GM23338 (cell line): ENCODE measurements at regions not wholly inside any gene's neighbourhood (a gene's known extent, or its start where the extent isn't known, plus 50 kb on each side); places are given as distances from the start of the nearest gene placed in this dataset.

Source experiments
- ATAC-seq: fragments of 200-7000 bp; cut with Tn5 transposase; 3 replicates; pipeline ENCODE4 v1.9.1; 2020
- DNase-seq: peaks from one replicate; pipeline ENCODE4 v3.0.0-alpha.2; 2015; ENCODE audit warnings: low spot score
- H2AFZ ChIP-seq: fragments of 200-600 bp; sonication (generic); 2 replicates; pipeline ENCODE4 v1.8.0; 2016; ENCODE audit warnings: antibody characterized with exemption, mild to moderate bottlenecking, moderate library complexity
- H3F3A ChIP-seq: fragments of 200-600 bp; sonication (generic); replicated peaks from 2 replicates; pipeline ENCODE4 v1.8.0; 2017; ENCODE audit warnings: antibody characterized with exemption, mixed run types, low read depth
- H3K27ac ChIP-seq: fragments of 200-600 bp; sonication (generic); 2 replicates; pipeline ENCODE4 v1.6.1; 2016; ENCODE audit warnings: low read depth
- H3K27me3 ChIP-seq: fragments of 200-600 bp; sonication (generic); 2 replicates; pipeline ENCODE4 v1.8.0; 2016; ENCODE audit warnings: mild to moderate bottlenecking, mixed run types, moderate library complexity; ENCODE audit not compliant: insufficient read depth
- H3K36me3 ChIP-seq: fragments of 200-600 bp; sonication (generic); 2 replicates; pipeline ENCODE4 v1.8.0; 2016; ENCODE audit warnings: mild to moderate bottlenecking; ENCODE audit not compliant: insufficient read depth
- H3K4me1 ChIP-seq: fragments of 200-600 bp; sonication (generic); 2 replicates; pipeline ENCODE4 v1.8.0; 2016; ENCODE audit warnings: mild to moderate bottlenecking, moderate library complexity; ENCODE audit not compliant: insufficient read depth
- H3K4me2 ChIP-seq: fragments of 200-600 bp; sonication (generic); 2 replicates; pipeline ENCODE4 v1.7.1; 2017; ENCODE audit warnings: mixed run types
- H3K4me3 ChIP-seq: fragments of 200-600 bp; sonication (generic); 2 replicates; pipeline ENCODE4 v1.6.1; 2016; ENCODE audit warnings: mixed run types
- H3K79me2 ChIP-seq: fragments of 200-600 bp; sonication (generic); replicated peaks from 2 replicates; pipeline ENCODE4 v1.8.0; 2017; ENCODE audit warnings: mild to moderate bottlenecking; ENCODE audit not compliant: insufficient read depth
- H3K9me2 ChIP-seq: fragments of 200-600 bp; sonication (generic); 2 replicates; pipeline ENCODE4 v1.8.0; 2017; ENCODE audit not compliant: insufficient read depth
- H4K20me1 ChIP-seq: fragments of 200-600 bp; sonication (generic); replicated peaks from 2 replicates; pipeline ENCODE4 v1.8.0; 2017; ENCODE audit warnings: mild to moderate bottlenecking; ENCODE audit not compliant: insufficient read depth
- H3K27ac Mint-ChIP-seq: 2 replicates; pipeline ENCODE4 v1.8.0; 2020; ENCODE audit warnings: inconsistent platforms, mild to moderate bottlenecking, moderate library complexity, mixed read lengths
- H3K27me3 Mint-ChIP-seq: 3 replicates; pipeline ENCODE4 v1.8.0; 2022; ENCODE audit warnings: low read depth, mild to moderate bottlenecking, moderate library complexity, mixed read lengths, inconsistent platforms; ENCODE audit not compliant: insufficient read depth, poor library complexity
- H3K36me3 Mint-ChIP-seq: 3 replicates; pipeline ENCODE4 v1.8.0; 2021; ENCODE audit warnings: low read depth, mild to moderate bottlenecking, inconsistent platforms, moderate library complexity, mixed read lengths
- H3K4me1 Mint-ChIP-seq: 3 replicates; pipeline ENCODE4 v1.8.0; 2020; ENCODE audit warnings: mild to moderate bottlenecking, inconsistent platforms, mixed read lengths
- H3K4me3 Mint-ChIP-seq: 3 replicates; pipeline ENCODE4 v1.8.0; 2021; ENCODE audit warnings: moderate library complexity, mild to moderate bottlenecking, inconsistent platforms, mixed read lengths
- H3K9me3 Mint-ChIP-seq: 3 replicates; pipeline ENCODE4 v1.8.0; 2020; ENCODE audit warnings: moderate library complexity, mild to moderate bottlenecking, inconsistent platforms, mixed read lengths
- CREB1 ChIP-seq: fragments of 250-450 bp; sonication (Bioruptor Pico); IDR thresholded peaks from 2 replicates; pipeline ENCODE4 v1.5.0; 2020; ENCODE audit warnings: low read depth, mild to moderate bottlenecking, moderate library complexity
- CTCF ChIP-seq, 2 experiments: fragments of 200-600 bp in 1 of 2; sonication (generic) in 1 of 2; conservative IDR thresholded peaks; 2 replicates each; pipeline versions ENCODE4 v1.5.1 to v1.6.1; 2016 to 2017; ENCODE audit warnings: antibody characterized with exemption in 2 of 2, low read depth in 2 of 2, mild to moderate bottlenecking in 2 of 2, moderate library complexity in 1 of 2
- ETS1 ChIP-seq: IDR thresholded peaks from 2 replicates; pipeline ENCODE4 v1.6.1; 2016; ENCODE audit warnings: antibody characterized with exemption
- EZH2 ChIP-seq: fragments of 200-600 bp; sonication (generic); IDR thresholded peaks from one replicate; pipeline ENCODE4 v1.8.0; 2017; ENCODE audit warnings: antibody characterized with exemption, mild to moderate bottlenecking, low read depth; ENCODE audit not compliant: unreplicated experiment
- EZH2phosphoT487 ChIP-seq: fragments of 200-600 bp; sonication (generic); IDR thresholded peaks from one replicate; pipeline ENCODE4 v1.8.1; 2018; ENCODE audit warnings: antibody characterized with exemption; ENCODE audit not compliant: unreplicated experiment
- JUNB ChIP-seq: IDR thresholded peaks from one replicate; pipeline ENCODE4 v1.6.1; 2016; ENCODE audit warnings: antibody characterized with exemption; ENCODE audit not compliant: unreplicated experiment
- NANOG ChIP-seq: IDR thresholded peaks from 2 replicates; pipeline ENCODE4 v1.6.1; 2016; ENCODE audit warnings: antibody characterized with exemption, borderline replicate concordance
- POLR2AphosphoS5 ChIP-seq: IDR thresholded peaks from 2 replicates; pipeline ENCODE4 v1.6.1; 2016; ENCODE audit warnings: antibody characterized with exemption, low read depth
- REST ChIP-seq: IDR thresholded peaks from one replicate; pipeline ENCODE4 v1.6.1; 2018; ENCODE audit warnings: antibody characterized with exemption; ENCODE audit not compliant: unreplicated experiment
- STAT1 ChIP-seq: IDR thresholded peaks from one replicate; pipeline ENCODE4 v1.6.1; 2016; ENCODE audit warnings: antibody characterized with exemption; ENCODE audit not compliant: unreplicated experiment
- ZNF114 ChIP-seq: fragments of 250-450 bp; sonication (Bioruptor Pico); IDR thresholded peaks from 2 replicates; pipeline ENCODE4 v1.5.0; 2020; ENCODE audit warnings: mild to moderate bottlenecking, moderate library complexity
- ZNF331 ChIP-seq: fragments of 250-450 bp; sonication (Bioruptor Pico); IDR thresholded peaks from 2 replicates; pipeline ENCODE4 v1.5.0; 2020; ENCODE audit warnings: low read depth, mild to moderate bottlenecking, moderate library complexity
- ZNF462 ChIP-seq: fragments of 250-450 bp; sonication (Bioruptor Pico); IDR thresholded peaks from 2 replicates; pipeline ENCODE4 v1.5.0; 2020; ENCODE audit warnings: mild to moderate bottlenecking, moderate library complexity

- no peak overlapping the region for H3K4me3 ChIP-seq
- no peak overlapping the region for H3K4me2 ChIP-seq
- no peaks in the 10 kb centered on the region for H3F3A ChIP-seq
- no peaks in the 10 kb centered on the region for H3K4me1 ChIP-seq
- H3K27ac ChIP-seq: no peak overlapping the region
- H3K36me3 Mint-ChIP-seq: no peaks in the 10 kb centered on the region
- TF ChIP-seq JUNB (no peak), POLR2AphosphoS5 (no peak), EZH2phosphoT487 (no peak), ETS1 (no peak), ZNF331 (CRISPR knock-in tag) (no peak), CTCF (conservative IDR thresholded peaks at IDR 0.05; ENCODE audit: low read depth in 2 of 2) (no peak), EZH2 (no peak), STAT1 (no peak), ZNF114 (CRISPR knock-in tag) (no peak), NANOG (no peak), CREB1 (no peak), ZNF462 (no peak), REST (no peak)
- no peaks in the 10 kb centered on the region for H3K79me2 ChIP-seq
- no peaks in the 10 kb centered on the region for H3K9me3 Mint-ChIP-seq
- H3K4me1 Mint-ChIP-seq: no peaks in the 10 kb centered on the region
- ATAC-seq (no peak), DNase-seq (no peak)
- no peaks in the 10 kb centered on the region for H3K36me3 ChIP-seq
- no peaks in the 10 kb centered on the region for H3K9me2 ChIP-seq
- H3K4me3 Mint-ChIP-seq: no peak overlapping the region
- H2AFZ ChIP-seq: no peak overlapping the region
- peaks cover 4% of the 10 kb centered on the region for H3K27me3 Mint-ChIP-seq
- no peak overlapping the region for H3K27ac Mint-ChIP-seq
- H3K27me3 ChIP-seq: no peaks in the 10 kb centered on the region
- H4K20me1 ChIP-seq: no peaks in the 10 kb centered on the region
Measured at GRCh38 chr3:177981576-177981975, 554.7 kb upstream of the KCNMB2 start.
